ENCODE measurements at regions not wholly inside any gene's neighbourhood (a gene's known extent, or its start where the extent isn't known, plus 50 kb on each side); places are given as distances from the start of the nearest gene placed in this dataset.

GRCh38 chr1:208829595-208829994, 585.4 kb upstream of the PLXNA2 start:
- no peak for TF ChIP-seq CTCF (conservative IDR thresholded peaks at IDR 0.05; ENCODE audit: low read length)
- TF ChIP-seq EZH2phosphoT487 (IDR thresholded peaks at IDR 0.05; ENCODE audit: borderline replicate concordance, low read depth, low read length) = no peak
